H1 (cell line): ENCODE measurements at regions not wholly inside any gene's neighbourhood (a gene's known extent, or its start where the extent isn't known, plus 50 kb on each side); places are given as distances from the start of the nearest gene placed in this dataset.

Experiments used
- CTCF ChIA-PET: fragments of 300-600 bp; sonication (Branson Sonifier 250); formaldehyde crosslinking; loops from one replicate; lab custom pipeline; 2021; ENCODE audit not compliant: partially characterized antibody; lab: Charles Lee
- POLR2A ChIA-PET: fragments of 300-600 bp; sonication (Branson Sonifier 250); formaldehyde crosslinking; loops from one replicate; lab custom pipeline; 2021; ENCODE audit warnings: inconsistent platforms; ENCODE audit not compliant: partially characterized antibody; lab: Charles Lee
- DNase-seq, 2 experiments: peaks; one replicate each; pipeline versions ENCODE4 v3.0.0 to v3.0.0-alpha.2; 2010 to 2022; ENCODE audit warnings: low spot score in 2 of 2, low read depth in 1 of 2, mixed read lengths in 1 of 2
- FAIRE-seq: peaks from 2 replicates; lab custom pipeline; 2011; peaks lifted over from hg19 to GRCh38; lab: Jason Lieb, UNC
- H2AFZ ChIP-seq: 2 replicates; pipeline ENCODE4 v1.8.1; 2012; ENCODE audit warnings: low read length, inconsistent platforms
- H2AK5ac ChIP-seq: 2 replicates; pipeline ENCODE4 v1.6.1; 2013; ENCODE audit warnings: low read depth, low read length
- H2BK120ac ChIP-seq: replicated peaks from 2 replicates; pipeline ENCODE3; 2013; ENCODE audit warnings: low read depth, low read length, inconsistent platforms
- H2BK12ac ChIP-seq: 2 replicates; pipeline ENCODE4 v1.6.1; 2013; ENCODE audit warnings: low read depth, low read length
- H2BK15ac ChIP-seq: 2 replicates; pipeline ENCODE4 v1.6.1; 2013; ENCODE audit warnings: low read length
- H2BK20ac ChIP-seq: 2 replicates; pipeline ENCODE4 v1.6.1; 2013; ENCODE audit warnings: low read length
- H2BK5ac ChIP-seq: 2 replicates; pipeline ENCODE4 v1.6.1; 2013; ENCODE audit warnings: low read depth, low read length
- H3K14ac ChIP-seq: 2 replicates; pipeline ENCODE4 v1.6.1; 2013; ENCODE audit warnings: inconsistent platforms; ENCODE audit not compliant: insufficient read length
- H3K18ac ChIP-seq: 2 replicates; pipeline ENCODE4 v1.6.1; 2013; ENCODE audit warnings: low read length; ENCODE audit errors: extremely low read depth
- H3K23ac ChIP-seq: 2 replicates; pipeline ENCODE4 v1.6.1; 2013; ENCODE audit warnings: inconsistent platforms; ENCODE audit not compliant: insufficient read length
- H3K23me2 ChIP-seq: 2 replicates; pipeline ENCODE4 v1.6.1; 2013; ENCODE audit warnings: low read depth, low read length
- H3K27ac ChIP-seq: 2 replicates; pipeline ENCODE4 v1.6.1; 2011; ENCODE audit warnings: low read depth, low read length, inconsistent platforms
- H3K27me3 ChIP-seq, 4 experiments: replicated peaks in 1 of 4; 1 replicate in 1 of 4; 2 replicates in 3 of 4; pipeline versions ENCODE4 v1.6.1 to v1.8.1; 2011 to 2013; ENCODE audit warnings: low read length in 3 of 4, mild to moderate bottlenecking in 3 of 4, inconsistent platforms in 2 of 4, mixed read lengths in 2 of 4, moderate library complexity in 1 of 4; ENCODE audit not compliant: control insufficient read depth in 3 of 4, insufficient read depth in 3 of 4; ENCODE audit errors: extremely low read depth in 1 of 4
- H3K36me3 ChIP-seq, 4 experiments: 2 replicates each; pipeline versions ENCODE4 v1.6.1 to v1.8.1; 2011 to 2013; ENCODE audit warnings: mild to moderate bottlenecking in 4 of 4, low read length in 3 of 4, moderate library complexity in 2 of 4, control low read depth in 1 of 4, inconsistent platforms in 1 of 4; ENCODE audit not compliant: insufficient read depth in 4 of 4, control insufficient read depth in 2 of 4
- H3K4ac ChIP-seq: replicated peaks from 2 replicates; pipeline ENCODE3; 2013; ENCODE audit warnings: low read length, low read depth, mixed read lengths, inconsistent platforms; ENCODE audit not compliant: insufficient read length
- H3K4me1 ChIP-seq, 4 experiments: replicated peaks in 1 of 4; 1 replicate in 1 of 4; 2 replicates in 3 of 4; pipeline versions ENCODE4 v1.6.1 to v1.8.1; 2011 to 2013; ENCODE audit warnings: low read length in 3 of 4, inconsistent platforms in 2 of 4, mixed read lengths in 1 of 4; ENCODE audit not compliant: insufficient read depth in 4 of 4, control insufficient read depth in 3 of 4
- H3K4me2 ChIP-seq, 2 experiments: 2 replicates each; pipeline versions ENCODE4 v1.6.1 to v1.8.1; 2011 to 2013; ENCODE audit warnings: low read depth in 2 of 2, low read length in 2 of 2, control low read depth in 1 of 2, inconsistent platforms in 1 of 2, mild to moderate bottlenecking in 1 of 2; ENCODE audit not compliant: insufficient read depth in 1 of 2
- H3K4me3 ChIP-seq, 4 experiments: fragments of 200-600, 300-600 bp in 1 of 4; sonication (generic), shearing (Covaris generic), sonication (Bioruptor Twin) in 1 of 4; 2 replicates each; pipeline versions ENCODE4 v1.5.1 to v1.8.1; 2011 to 2016; ENCODE audit warnings: low read length in 4 of 4, low read depth in 3 of 4, control low read depth in 2 of 4, inconsistent platforms in 2 of 4, mild to moderate bottlenecking in 2 of 4, mixed read lengths in 1 of 4, moderate library complexity in 1 of 4; ENCODE audit not compliant: insufficient read depth in 2 of 4; ENCODE audit errors: extremely low read depth in 1 of 4
- H3K56ac ChIP-seq: replicated peaks from 2 replicates; pipeline ENCODE3; 2013; ENCODE audit warnings: low read depth, mild to moderate bottlenecking, mixed read lengths, low read length, inconsistent platforms; ENCODE audit not compliant: insufficient read length
- H3K79me1 ChIP-seq: 2 replicates; pipeline ENCODE4 v1.6.1; 2013; ENCODE audit warnings: low read depth, low read length, control low read depth
- H3K79me2 ChIP-seq, 2 experiments: 2 replicates each; pipeline versions ENCODE4 v1.6.1 to v1.8.1; 2012 to 2013; ENCODE audit warnings: low read length in 2 of 2, mild to moderate bottlenecking in 2 of 2, inconsistent platforms in 1 of 2; ENCODE audit not compliant: insufficient read depth in 2 of 2, control insufficient read depth in 1 of 2
- H3K9ac ChIP-seq, 4 experiments: replicated peaks in 1 of 4; 1 replicate in 1 of 4; 2 replicates in 3 of 4; pipeline versions ENCODE4 v1.6.1 to v1.8.1; 2011 to 2013; ENCODE audit warnings: low read depth in 3 of 4, low read length in 3 of 4, control low read depth in 2 of 4, mild to moderate bottlenecking in 2 of 4, moderate library complexity in 2 of 4, inconsistent platforms in 1 of 4; ENCODE audit errors: extremely low read depth in 1 of 4
- H3K9me3 ChIP-seq, 2 experiments: 2 replicates each; pipeline versions ENCODE4 v1.6.1 to v1.8.1; 2012 to 2013; ENCODE audit warnings: mild to moderate bottlenecking in 2 of 2, moderate library complexity in 2 of 2, control low read depth in 1 of 2, inconsistent platforms in 1 of 2, low read depth in 1 of 2, low read length in 1 of 2, mixed read lengths in 1 of 2; ENCODE audit not compliant: insufficient read depth in 2 of 2
- H4K20me1 ChIP-seq, 2 experiments: replicated peaks in 1 of 2; 2 replicates each; pipeline versions ENCODE3 to v1.8.1; 2011 to 2013; ENCODE audit warnings: inconsistent platforms in 2 of 2, low read length in 2 of 2, mild to moderate bottlenecking in 1 of 2; ENCODE audit not compliant: insufficient read depth in 2 of 2, control insufficient read depth in 1 of 2
- H4K5ac ChIP-seq: 2 replicates; pipeline ENCODE4 v1.6.1; 2013; ENCODE audit warnings: low read length, low read depth, mixed read lengths, inconsistent platforms; ENCODE audit not compliant: insufficient read length
- H4K8ac ChIP-seq: 2 replicates; pipeline ENCODE4 v1.8.0; 2013; ENCODE audit warnings: mild to moderate bottlenecking, moderate library complexity, low read length, inconsistent platforms; ENCODE audit not compliant: insufficient read depth; ENCODE audit errors: extremely low read depth
- H4K91ac ChIP-seq: replicated peaks from 2 replicates; pipeline ENCODE3; 2013; ENCODE audit warnings: low read length, mixed read lengths, inconsistent platforms; ENCODE audit not compliant: insufficient read length
- ASH2L ChIP-seq: fragments of 200-600, 300-600 bp; sonication (generic); IDR thresholded peaks from one replicate; pipeline ENCODE4 v1.7.1; 2017; ENCODE audit warnings: low read length
- BCL11A ChIP-seq, 2 experiments: IDR thresholded peaks; one replicate each; pipeline ENCODE4 v1.6.1; 2011; ENCODE audit warnings: low read depth in 2 of 2, low read length in 2 of 2, mild to moderate bottlenecking in 2 of 2
- CEBPB ChIP-seq: IDR thresholded peaks from 2 replicates; pipeline ENCODE4 v1.6.1; 2012; ENCODE audit warnings: low read depth, low read length
- CHD1 ChIP-seq: IDR thresholded peaks from 2 replicates; pipeline ENCODE4 v1.6.1; 2012; ENCODE audit warnings: low read depth, low read length, improper control_type of control experiment
- EP300 ChIP-seq, 2 experiments: IDR thresholded peaks; 1 replicate in 1 of 2; 2 replicates in 1 of 2; pipeline ENCODE4 v1.6.1; 2011 to 2012; ENCODE audit warnings: low read depth in 2 of 2, low read length in 2 of 2, mild to moderate bottlenecking in 2 of 2, borderline replicate concordance in 1 of 2, inconsistent platforms in 1 of 2, moderate library complexity in 1 of 2
- RBBP5 ChIP-seq: IDR thresholded peaks from 2 replicates; pipeline ENCODE4 v1.7.1; 2012; ENCODE audit warnings: low read depth, mild to moderate bottlenecking, inconsistent platforms, low read length, moderate library complexity, borderline replicate concordance
- TEAD4 ChIP-seq: IDR thresholded peaks from 2 replicates; pipeline ENCODE4 v1.6.1; 2012; ENCODE audit warnings: low read depth, low read length, inconsistent platforms, mixed read lengths
- WGBS, 2 experiments: shearing (Covaris generic) in 1 of 2; methylation state at CpG; one replicate each; pipeline versions ENCODE4 v1.1.6 to v1.1.7; 2013 to 2015; ENCODE audit warnings: low lambda C conversion rate in 2 of 2, mixed read lengths in 2 of 2, inconsistent platforms in 1 of 2, low coverage in 1 of 2, missing lambda C conversion rate in 1 of 2; ENCODE audit not compliant: insufficient replicate concordance in 2 of 2, insufficient coverage in 1 of 2, insufficient read length in 1 of 2; ENCODE audit errors: extremely low coverage in 1 of 2, missing lambda C conversion rate in 1 of 2; 5-methylcytosine and 5-hydroxymethylcytosine counted together
- TF ChIP-seq, protein P1 (sequence below): IDR thresholded peaks from 2 replicates; pipeline ENCODE4 v1.6.1; 2012; ENCODE audit warnings: inconsistent platforms

DNA sequence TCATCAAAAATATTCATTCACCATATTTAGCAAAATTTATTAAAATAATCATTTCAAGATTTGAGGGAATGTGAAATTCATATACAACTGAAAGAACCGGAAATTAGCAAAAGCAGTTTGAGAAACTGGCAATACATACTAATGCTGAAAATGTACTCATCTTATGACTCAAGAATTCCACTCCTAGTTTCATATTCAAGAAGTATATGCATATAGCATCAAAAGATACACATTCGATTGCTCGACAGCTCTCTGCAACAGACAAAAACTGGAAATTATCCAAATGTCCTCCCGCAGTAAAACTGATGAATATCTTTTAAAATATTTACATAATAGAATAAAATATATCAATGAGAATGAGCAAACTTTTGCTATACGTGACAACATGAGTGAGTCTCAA lies 189.2 kb upstream of the MGAT4C start:
- H3K23ac ChIP-seq: no peak overlapping the region
- 88% methylated on average over 5 of the region's 5 CpGs; no CpG with 5 or more reads in 1 of the 2 experiments for WGBS, 2 experiments

More for the DNA sequence above, 189.2 kb upstream of the MGAT4C start:
- no peak overlapping the region for H3K9ac ChIP-seq
- TF ChIP-seq, protein P1, sequence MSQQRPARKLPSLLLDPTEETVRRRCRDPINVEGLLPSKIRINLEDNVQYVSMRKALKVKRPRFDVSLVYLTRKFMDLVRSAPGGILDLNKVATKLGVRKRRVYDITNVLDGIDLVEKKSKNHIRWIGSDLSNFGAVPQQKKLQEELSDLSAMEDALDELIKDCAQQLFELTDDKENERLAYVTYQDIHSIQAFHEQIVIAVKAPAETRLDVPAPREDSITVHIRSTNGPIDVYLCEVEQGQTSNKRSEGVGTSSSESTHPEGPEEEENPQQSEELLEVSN: no peak
- TF ChIP-seq RBBP5 (no peak), BCL11A (IDR thresholded peaks at IDR 0.05; ENCODE audit: low read depth in 2 of 2, low read length in 2 of 2) (no peak), CEBPB (no peak), CHD1 (no peak), EP300 (IDR thresholded peaks at IDR 0.05; ENCODE audit: borderline replicate concordance in 1 of 2, low read depth in 2 of 2, low read length in 2 of 2) (no peak), ASH2L (no peak), TEAD4 (no peak)
- H2BK120ac ChIP-seq: no peak overlapping the region
- no peaks in the 10 kb centered on the region for H4K20me1 ChIP-seq
- H2AK5ac ChIP-seq: no peak overlapping the region
- H3K27ac ChIP-seq: no peak overlapping the region
- no peaks in the 10 kb centered on the region for H3K9me3 ChIP-seq
- no peak overlapping the region for H3K4me2 ChIP-seq
- no peaks in the 10 kb centered on the region for H3K79me2 ChIP-seq
- H2BK15ac ChIP-seq: no peak overlapping the region
- no peak overlapping the region for H3K4ac ChIP-seq
- H3K56ac ChIP-seq: no peak overlapping the region
- H2AFZ ChIP-seq: no peak overlapping the region
- H3K14ac ChIP-seq: no peak overlapping the region
- no peak overlapping the region for H4K8ac ChIP-seq
- no peak overlapping the region for H2BK12ac ChIP-seq
- no peak for DNase-seq
- H2BK20ac ChIP-seq: no peak overlapping the region
- no peak overlapping the region for H4K5ac ChIP-seq
- POLR2A ChIA-PET: no interaction called here
- H3K23me2 ChIP-seq: no peaks in the 10 kb centered on the region
- H3K36me3 ChIP-seq: no peaks in the 10 kb centered on the region
- CTCF ChIA-PET: no interaction called here
- H3K18ac ChIP-seq: no peak overlapping the region
- no peak overlapping the region for H4K91ac ChIP-seq
- H3K4me3 ChIP-seq: no peak overlapping the region
- FAIRE-seq: no peak
- no peaks in the 10 kb centered on the region for H3K4me1 ChIP-seq
- no peaks in the 10 kb centered on the region for H3K79me1 ChIP-seq
- no peaks in the 10 kb centered on the region for H3K27me3 ChIP-seq
- H2BK5ac ChIP-seq: no peak overlapping the region
